ENCODE measurements at regions not wholly inside any gene's neighbourhood (a gene's known extent, or its start where the extent isn't known, plus 50 kb on each side); places are given as distances from the start of the nearest gene placed in this dataset.
A peak's percentile ranks its signal among the peaks of the same experiment; 100 is the strongest.

DNA sequence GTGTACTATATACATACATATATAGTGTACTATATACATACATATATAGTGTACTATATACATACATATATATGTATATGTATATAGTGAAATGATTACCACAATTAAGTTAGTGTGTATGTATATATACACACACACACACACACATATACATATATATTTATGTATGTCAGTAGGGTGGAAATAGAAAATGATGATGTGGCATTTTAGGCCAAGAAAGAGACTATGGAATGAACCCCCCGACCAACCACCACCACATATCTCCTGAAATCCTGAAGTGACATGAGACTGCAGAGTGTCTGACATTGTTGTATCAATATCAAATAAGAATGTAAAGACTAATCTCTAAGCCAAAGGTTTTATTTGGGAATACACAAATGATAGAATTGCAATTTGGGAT, 107.6 kb downstream of the RFC3 start:
- Histone ChIP-seq H3K18ac (ENCODE audit: low read depth, low read length) (no peak overlapping the region), H4K20me1 (ENCODE audit: insufficient read depth, low read length) (no peaks in the 10 kb centered on the region), H3K9me1 (ENCODE audit: insufficient read depth, low read length) (no peaks in the 10 kb centered on the region), H3K4ac (ENCODE audit: low read depth, low read length) (no peak overlapping the region), H3K27ac (ENCODE audit: insufficient read depth, low read length) (no peak overlapping the region), H3K4me3 (ENCODE audit: insufficient read depth, low read depth, low read length) (no peak overlapping the region), H3K4me1 (ENCODE audit: control insufficient read depth, insufficient read depth, low read length) (no peaks in the 10 kb centered on the region), H2BK5ac (ENCODE audit: low read depth, low read length, poor library complexity, severe bottlenecking) (no peak overlapping the region), H3K9me3 (ENCODE audit: control insufficient read depth, insufficient read depth, low read length) (no peaks in the 10 kb centered on the region), H3K9ac (ENCODE audit: low read depth, low read length) (no peak overlapping the region), H4K8ac (ENCODE audit: low read depth in 2 of 2, low read length in 2 of 2) (no peak overlapping the region), H4K5ac (ENCODE audit: low read depth, low read length) (no peak overlapping the region), H3K4me2 (ENCODE audit: low read depth, low read length) (no peak overlapping the region), H2AK5ac (ENCODE audit: low read depth, low read length) (no peak overlapping the region), H3K27me3 (ENCODE audit: control insufficient read depth, insufficient read depth, low read length) (no peaks in the 10 kb centered on the region), H3K36me3 (ENCODE audit: control insufficient read depth, insufficient read depth, low read length) (no peaks in the 10 kb centered on the region), H3K56ac (ENCODE audit: extremely low read depth, insufficient read depth, low read length) (no peak overlapping the region), H2AFZ (replicated peaks; ENCODE audit: low read length, poor library complexity) (no peak overlapping the region), H3K79me1 (ENCODE audit: low read depth in 1 of 2, low read length in 2 of 2) (no peaks in the 10 kb centered on the region), H2BK15ac (ENCODE audit: low read depth, low read length) (no peak overlapping the region), H4K91ac (ENCODE audit: insufficient read depth, low read depth, low read length) (no peak overlapping the region), H2BK120ac (ENCODE audit: low read depth, low read length) (no peak overlapping the region), H2BK20ac (ENCODE audit: low read depth, low read length) (no peak overlapping the region), H3K14ac (replicated peaks; ENCODE audit: low read depth, low read length) (no peak overlapping the region), H2AK9ac (replicated peaks; ENCODE audit: low read depth, low read length, poor library complexity) (no peak overlapping the region), H3K23ac (ENCODE audit: low read depth, low read length) (no peak overlapping the region)
- in situ Hi-C loops (cut with MboI; ENCODE audit: low sequenced_read_pairs) (no loop called here), dilution Hi-C loops (cut with HindIII; ENCODE audit: low sequenced_read_pairs, unreplicated experiment) (no loop called here), intact Hi-C loops (cut with micrococcal nuclease) (no loop called here)
- WGBS, 2 experiments (ENCODE audit: extremely low coverage in 2 of 2, insufficient read length in 1 of 2), result no CpG with 5 or more reads among the region's 1 CpG
- no TSS peak for BruUV-seq (replicated peaks)
- ATAC-seq (ENCODE audit: low read depth) (no peak), DNase-seq (no peak)
- TF ChIP-seq MAFK (IDR thresholded peaks at IDR 0.05; ENCODE audit: low read depth, low read length) (peak; percentile 85), NFE2L2 (IDR thresholded peaks at IDR 0.05; ENCODE audit: low read depth, low read length) (no peak)
- POLR2A ChIA-PET (ENCODE audit: unreplicated experiment), result no interaction called here
- CTCF ChIA-PET, result no interaction called here

Data from IMR-90 (cell line).